ENCODE measurements at regions not wholly inside any gene's neighbourhood (a gene's known extent, or its start where the extent isn't known, plus 50 kb on each side); places are given as distances from the start of the nearest gene placed in this dataset.

DNA sequence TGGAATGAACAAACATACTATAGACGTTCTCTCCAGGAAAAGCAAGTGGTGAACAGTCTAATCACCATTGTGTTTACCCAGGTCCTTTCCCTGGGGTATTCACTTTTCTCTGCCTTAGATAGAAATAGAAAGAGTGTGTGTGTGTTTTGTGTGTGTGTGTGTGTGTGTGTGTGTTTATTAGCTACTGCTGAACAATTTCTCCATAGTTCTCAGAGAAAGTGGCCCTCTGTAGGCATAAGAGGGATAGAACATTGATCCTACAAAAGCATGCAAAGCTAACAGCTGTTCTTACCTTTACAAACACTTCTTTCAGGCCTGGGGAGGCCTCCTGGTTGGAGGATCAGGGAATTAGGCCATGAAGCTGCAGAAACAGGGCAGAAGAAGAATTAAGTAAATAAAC lies 665.7 kb upstream of the TBX3 start:
- intact Hi-C loops (cut with micrococcal nuclease): no loop called here
- H3K9me3 Mint-ChIP-seq: no peaks in the 10 kb centered on the region

GRCh38 chr12:115348301-115348700 lies 664.3 kb upstream of the TBX3 start:
- intact Hi-C loops (cut with micrococcal nuclease): no loop called here
- Mint-ChIP-seq H3K9me3 (peaks cover 5% of the 10 kb centered on the region), H3K36me3 (ENCODE audit: low read depth) (no peaks in the 10 kb centered on the region), H3K27me3 (ENCODE audit: insufficient read depth) (no peaks in the 10 kb centered on the region), H3K4me1 (ENCODE audit: low read depth) (no peaks in the 10 kb centered on the region), H3K27ac (no peak overlapping the region), H3K4me3 (no peak overlapping the region)
- no peak for DNase-seq (ENCODE audit: low spot score)

More for the DNA sequence above, 665.7 kb upstream of the TBX3 start:
- Mint-ChIP-seq H3K27ac (no peak overlapping the region), H3K36me3 (ENCODE audit: low read depth) (no peaks in the 10 kb centered on the region), H3K27me3 (ENCODE audit: insufficient read depth) (no peaks in the 10 kb centered on the region), H3K4me1 (ENCODE audit: low read depth) (peaks cover 3% of the 10 kb centered on the region), H3K4me3 (no peak overlapping the region)
- no peak for DNase-seq (ENCODE audit: low spot score)

GRCh38 chr12:115343601-115344000 lies 659.6 kb upstream of the TBX3 start:
- no peak for DNase-seq (ENCODE audit: low spot score)
- intact Hi-C loops (cut with micrococcal nuclease): no loop called here
- H3K36me3 Mint-ChIP-seq (ENCODE audit: low read depth): no peaks in the 10 kb centered on the region
- no peak overlapping the region for H3K4me3 Mint-ChIP-seq
- peaks cover 21% of the 10 kb centered on the region for H3K9me3 Mint-ChIP-seq
- no peak overlapping the region for H3K27ac Mint-ChIP-seq
- no peaks in the 10 kb centered on the region for H3K27me3 Mint-ChIP-seq (ENCODE audit: insufficient read depth)
- H3K4me1 Mint-ChIP-seq (ENCODE audit: low read depth): no peaks in the 10 kb centered on the region

DNA sequence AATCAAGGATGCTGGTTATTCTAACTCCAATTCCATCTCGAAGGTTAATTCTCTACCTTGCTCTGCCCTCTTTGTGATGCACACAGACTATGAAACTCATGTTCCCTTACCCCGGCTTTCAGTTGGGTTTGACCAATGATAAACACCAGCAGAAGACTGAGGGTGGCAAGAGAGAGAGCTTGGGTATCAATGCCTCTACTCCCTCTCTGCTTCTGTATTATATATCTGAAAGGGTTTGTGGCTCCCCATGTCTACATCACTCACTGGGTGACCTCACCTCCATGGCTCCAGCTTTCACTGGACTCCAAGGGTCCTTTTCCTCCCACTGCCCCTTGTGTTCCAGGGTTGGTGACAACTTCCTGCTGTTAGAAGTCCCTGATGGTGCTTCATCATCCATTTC lies 659.0 kb upstream of the TBX3 start:
- no peak overlapping the region for H3K4me3 Mint-ChIP-seq
- H3K27ac Mint-ChIP-seq: no peak overlapping the region
- H3K9me3 Mint-ChIP-seq: peaks cover 21% of the 10 kb centered on the region
- no peaks in the 10 kb centered on the region for H3K27me3 Mint-ChIP-seq (ENCODE audit: insufficient read depth)
- no peaks in the 10 kb centered on the region for H3K4me1 Mint-ChIP-seq (ENCODE audit: low read depth)
- no peaks in the 10 kb centered on the region for H3K36me3 Mint-ChIP-seq (ENCODE audit: low read depth)
- no peak for DNase-seq (ENCODE audit: low spot score)
- intact Hi-C loops (cut with micrococcal nuclease): no loop called here

GRCh38 chr12:115341442-115341841 lies 657.5 kb upstream of the TBX3 start:
- no peak for DNase-seq (ENCODE audit: low spot score)

DNA sequence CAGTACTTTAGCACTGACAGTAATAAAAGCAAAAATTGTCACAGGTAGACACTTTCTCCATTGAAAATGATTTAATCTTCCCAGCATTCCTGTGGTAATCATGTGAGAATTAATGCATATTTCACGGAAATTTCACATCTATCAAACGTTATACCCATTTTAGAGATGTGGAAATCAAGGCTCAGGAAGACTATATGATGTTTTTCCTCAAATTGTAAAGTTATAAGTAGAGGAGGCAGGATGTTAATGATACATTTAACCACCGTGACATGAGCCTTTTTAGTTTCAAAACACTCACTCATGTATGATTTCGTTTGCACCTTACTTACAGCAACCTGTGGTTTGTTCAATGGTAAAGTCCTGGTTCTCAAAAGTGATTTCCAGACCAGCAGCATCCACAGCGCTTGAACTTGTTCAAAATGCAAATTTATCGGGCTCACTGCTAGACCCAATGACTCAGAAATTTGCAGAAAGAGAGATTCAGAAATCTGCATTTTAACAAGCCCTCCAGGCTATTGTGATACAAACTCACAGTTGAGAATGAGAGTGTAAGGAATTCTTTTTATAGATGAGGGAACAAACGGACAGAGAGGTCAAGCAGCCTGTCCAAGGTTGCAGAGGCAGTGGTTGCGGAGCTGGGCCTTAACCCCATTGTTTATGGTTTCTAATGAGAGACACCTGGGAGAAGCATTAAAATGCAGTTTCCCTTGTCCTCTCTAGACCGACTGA lies 654.8 kb upstream of the TBX3 start:
- no peak overlapping the region for H3K4me3 Mint-ChIP-seq

More at GRCh38 chr12:115341442-115341841, 657.5 kb upstream of the TBX3 start:
- Mint-ChIP-seq H3K4me3 (no peak overlapping the region), H3K9me3 (peaks cover 21% of the 10 kb centered on the region), H3K27ac (no peak overlapping the region), H3K36me3 (ENCODE audit: low read depth) (no peaks in the 10 kb centered on the region), H3K27me3 (ENCODE audit: insufficient read depth) (no peaks in the 10 kb centered on the region), H3K4me1 (ENCODE audit: low read depth) (no peaks in the 10 kb centered on the region)
- intact Hi-C loops (cut with micrococcal nuclease): no loop called here

GRCh38 chr12:115337693-115338543 lies 653.9 kb upstream of the TBX3 start:
- Mint-ChIP-seq H3K9me3 (peaks cover 20% of the 10 kb centered on the region), H3K27me3 (ENCODE audit: insufficient read depth) (no peaks in the 10 kb centered on the region), H3K27ac (no peak overlapping the region), H3K4me1 (ENCODE audit: low read depth) (no peaks in the 10 kb centered on the region), H3K36me3 (ENCODE audit: low read depth) (no peaks in the 10 kb centered on the region), H3K4me3 (no peak overlapping the region)
- DNase-seq (ENCODE audit: low spot score): no peak
- intact Hi-C loops (cut with micrococcal nuclease): no loop called here

More for the DNA sequence above, 654.8 kb upstream of the TBX3 start:
- no peaks in the 10 kb centered on the region for H3K4me1 Mint-ChIP-seq (ENCODE audit: low read depth)
- peaks cover 22% of the 10 kb centered on the region for H3K9me3 Mint-ChIP-seq
- no peak for DNase-seq (ENCODE audit: low spot score)
- no peak overlapping the region for H3K27ac Mint-ChIP-seq
- no peaks in the 10 kb centered on the region for H3K36me3 Mint-ChIP-seq (ENCODE audit: low read depth)
- no peaks in the 10 kb centered on the region for H3K27me3 Mint-ChIP-seq (ENCODE audit: insufficient read depth)
- intact Hi-C loops (cut with micrococcal nuclease): no loop called here

GRCh38 chr12:115336506-115336905 lies 652.5 kb upstream of the TBX3 start:
- DNase-seq (ENCODE audit: low spot score): no peak
- peaks cover 16% of the 10 kb centered on the region for H3K9me3 Mint-ChIP-seq
- H3K36me3 Mint-ChIP-seq (ENCODE audit: low read depth): no peaks in the 10 kb centered on the region
- no peak overlapping the region for H3K4me3 Mint-ChIP-seq
- H3K27me3 Mint-ChIP-seq (ENCODE audit: insufficient read depth): no peaks in the 10 kb centered on the region
- intact Hi-C loops (cut with micrococcal nuclease): no loop called here
- no peak overlapping the region for H3K27ac Mint-ChIP-seq
- H3K4me1 Mint-ChIP-seq (ENCODE audit: low read depth): no peaks in the 10 kb centered on the region

DNA sequence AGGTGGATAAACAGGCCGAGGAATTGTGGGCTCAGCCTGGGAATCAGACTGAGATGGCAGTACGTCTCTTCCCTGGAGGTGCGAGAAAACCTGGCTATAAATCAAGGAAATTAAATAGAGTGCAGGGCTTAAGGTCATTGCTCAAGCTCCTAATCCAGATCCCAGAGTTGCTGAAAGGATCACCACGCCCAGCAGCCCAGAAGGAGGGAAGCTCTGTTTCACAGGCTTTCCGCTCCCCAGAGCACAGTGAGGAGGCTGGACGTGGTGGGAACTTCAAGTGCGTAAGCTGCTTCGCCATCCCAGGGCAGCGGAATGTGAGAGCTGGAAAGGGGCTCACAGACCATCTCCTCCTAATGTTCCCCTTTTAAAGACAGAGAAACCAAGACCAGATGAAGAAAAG lies 651.6 kb upstream of the TBX3 start:
- DNase-seq (ENCODE audit: low spot score): no peak
- Mint-ChIP-seq H3K4me1 (ENCODE audit: low read depth) (no peaks in the 10 kb centered on the region), H3K9me3 (peaks cover 12% of the 10 kb centered on the region), H3K36me3 (ENCODE audit: low read depth) (no peaks in the 10 kb centered on the region), H3K27ac (no peak overlapping the region), H3K4me3 (no peak overlapping the region), H3K27me3 (ENCODE audit: insufficient read depth) (no peaks in the 10 kb centered on the region)
- intact Hi-C loops (cut with micrococcal nuclease): no loop called here

DNA sequence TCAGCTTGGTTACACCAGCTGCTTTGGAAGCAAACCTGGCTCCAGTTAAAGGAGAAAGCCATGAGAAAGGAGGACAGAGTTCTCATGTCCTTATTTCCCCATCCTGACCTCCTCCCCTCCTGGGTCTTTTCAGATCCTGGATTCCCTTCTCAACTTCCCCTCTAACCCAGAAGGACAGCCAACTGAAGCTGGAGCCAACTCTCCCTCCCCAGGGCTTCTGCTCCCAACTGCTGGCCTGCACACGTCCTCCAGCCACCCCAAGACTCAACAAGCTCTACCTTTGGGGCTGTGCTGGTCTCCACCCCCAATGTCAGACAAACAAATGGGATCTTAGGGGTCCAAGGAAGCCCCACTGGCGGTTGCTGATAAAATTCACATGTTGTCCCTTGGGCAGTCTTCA lies 651.1 kb upstream of the TBX3 start:
- H3K27me3 Mint-ChIP-seq (ENCODE audit: insufficient read depth): no peaks in the 10 kb centered on the region
- H3K27ac Mint-ChIP-seq: no peak overlapping the region
- H3K4me3 Mint-ChIP-seq: no peak overlapping the region
- intact Hi-C loops (cut with micrococcal nuclease): no loop called here
- no peaks in the 10 kb centered on the region for H3K4me1 Mint-ChIP-seq (ENCODE audit: low read depth)
- peaks cover 12% of the 10 kb centered on the region for H3K9me3 Mint-ChIP-seq
- H3K36me3 Mint-ChIP-seq (ENCODE audit: low read depth): no peaks in the 10 kb centered on the region
- no peak for DNase-seq (ENCODE audit: low spot score)

- DNase-seq (ENCODE audit: low spot score): no peak
- Mint-ChIP-seq H3K4me1 (ENCODE audit: low read depth) (no peaks in the 10 kb centered on the region), H3K4me3 (no peak overlapping the region), H3K36me3 (ENCODE audit: low read depth) (no peaks in the 10 kb centered on the region), H3K9me3 (peaks cover 8% of the 10 kb centered on the region), H3K27me3 (ENCODE audit: insufficient read depth) (no peaks in the 10 kb centered on the region), H3K27ac (no peak overlapping the region)
- intact Hi-C loops (cut with micrococcal nuclease): no loop called here
These were observed 649.0 kb upstream of the TBX3 start for GRCh38 chr12:115332945-115333344.

DNA sequence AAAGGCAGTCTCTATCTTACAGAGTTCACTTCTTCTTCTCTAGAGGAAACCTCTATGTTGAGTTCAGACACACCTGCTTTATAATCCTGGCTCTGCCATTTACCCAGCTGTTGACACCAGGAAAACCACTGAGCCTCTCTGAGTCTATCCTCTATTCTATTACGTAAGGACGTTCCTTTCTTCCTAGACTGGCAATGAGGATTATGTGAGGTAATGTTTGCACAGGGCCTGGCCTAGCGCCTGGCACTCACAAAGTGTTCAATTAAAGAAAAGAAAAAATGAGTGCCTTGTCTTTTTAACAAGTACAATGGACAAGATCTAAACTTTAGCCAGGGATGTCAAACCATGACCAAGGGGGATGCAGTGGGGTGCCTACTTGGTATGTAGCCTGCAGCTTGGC lies 641.9 kb upstream of the TBX3 start:
- H3K4me1 Mint-ChIP-seq (ENCODE audit: low read depth): no peaks in the 10 kb centered on the region
- H3K27ac Mint-ChIP-seq: no peak overlapping the region
- peaks cover 7% of the 10 kb centered on the region for H3K9me3 Mint-ChIP-seq
- H3K27me3 Mint-ChIP-seq (ENCODE audit: insufficient read depth): no peaks in the 10 kb centered on the region
- DNase-seq (ENCODE audit: low spot score): no peak
- no peaks in the 10 kb centered on the region for H3K36me3 Mint-ChIP-seq (ENCODE audit: low read depth)
- H3K4me3 Mint-ChIP-seq: no peak overlapping the region
- intact Hi-C loops (cut with micrococcal nuclease): no loop called here

- no peaks in the 10 kb centered on the region for H3K4me1 Mint-ChIP-seq (ENCODE audit: low read depth)
- H3K36me3 Mint-ChIP-seq (ENCODE audit: low read depth): no peaks in the 10 kb centered on the region
- H3K9me3 Mint-ChIP-seq: peaks cover 7% of the 10 kb centered on the region
- no peak overlapping the region for H3K27ac Mint-ChIP-seq
- no peak for DNase-seq (ENCODE audit: low spot score)
- H3K27me3 Mint-ChIP-seq (ENCODE audit: insufficient read depth): no peaks in the 10 kb centered on the region
- intact Hi-C loops (cut with micrococcal nuclease): no loop called here
- H3K4me3 Mint-ChIP-seq: no peak overlapping the region
These were observed 641.1 kb upstream of the TBX3 start for GRCh38 chr12:115324949-115325593.
